NCI-H128 (cell line): ENCODE measurements at regions not wholly inside any gene's neighbourhood (a gene's known extent, or its start where the extent isn't known, plus 50 kb on each side); places are given as distances from the start of the nearest gene placed in this dataset.

Source experiments
- DNase-seq: peaks from one replicate; lab custom pipeline; 2025; ENCODE audit not compliant: unreplicated experiment; lab: John Stamatoyannopoulos, UW

DNA sequence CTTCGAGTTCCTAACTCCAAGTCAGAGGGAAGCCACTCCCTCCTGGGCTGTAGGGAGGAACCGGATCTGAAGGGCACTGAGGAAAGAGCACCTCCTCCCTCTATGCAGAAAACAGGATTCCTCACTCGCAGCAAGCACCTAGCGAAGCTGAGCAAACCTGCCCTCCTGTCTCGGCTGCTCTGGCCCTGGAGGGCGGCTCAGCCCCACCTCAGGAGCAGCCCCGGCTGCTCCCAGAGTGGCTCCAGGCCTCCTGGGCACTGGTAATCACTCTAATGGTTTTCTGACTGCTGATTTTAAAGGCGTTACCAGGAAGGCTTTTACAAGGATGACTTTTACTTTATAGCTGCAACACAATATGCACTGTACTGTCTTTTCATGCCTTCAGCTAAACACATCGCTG, 312.5 kb downstream of the TEX29 start:
- no peak for DNase-seq

DNA sequence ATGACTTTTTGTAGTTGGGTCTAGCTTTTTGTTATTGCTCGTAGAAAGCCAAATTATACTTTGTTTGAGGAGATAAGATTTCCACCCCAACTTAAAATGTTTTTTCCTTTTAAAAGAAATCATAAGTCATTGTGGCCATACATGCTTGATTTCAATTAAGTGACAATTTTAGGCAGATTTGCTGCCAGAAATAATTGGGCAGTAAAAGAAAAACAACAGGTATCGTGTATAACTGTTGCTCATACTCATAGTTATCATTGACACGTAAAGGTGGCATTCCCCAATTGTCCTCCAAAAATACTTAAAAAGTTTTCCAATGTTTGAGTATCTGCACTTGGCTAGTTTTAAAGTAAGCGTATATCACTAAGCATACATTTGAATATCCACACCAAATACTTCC, 313.0 kb downstream of the TEX29 start:
- DNase-seq, result no peak

DNA sequence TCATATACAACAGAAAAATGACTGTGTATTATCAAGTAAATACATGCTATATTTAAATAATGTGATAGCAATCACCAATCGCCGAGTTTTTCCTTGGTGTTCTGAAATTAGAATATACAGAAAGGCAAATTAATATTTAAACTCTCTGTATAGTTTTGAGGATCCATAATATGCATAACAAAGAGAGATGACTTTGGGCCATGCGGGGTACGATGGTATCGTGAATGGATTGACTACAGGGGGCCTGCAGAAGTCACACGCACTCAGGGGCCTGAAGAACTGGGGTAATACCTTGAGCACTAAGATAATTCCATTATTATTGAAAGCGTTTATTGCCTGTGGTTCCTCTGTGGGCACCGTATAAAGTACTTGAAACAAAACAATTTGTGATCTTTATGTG, 314.0 kb downstream of the TEX29 start:
- DNase-seq, result no peak

DNA sequence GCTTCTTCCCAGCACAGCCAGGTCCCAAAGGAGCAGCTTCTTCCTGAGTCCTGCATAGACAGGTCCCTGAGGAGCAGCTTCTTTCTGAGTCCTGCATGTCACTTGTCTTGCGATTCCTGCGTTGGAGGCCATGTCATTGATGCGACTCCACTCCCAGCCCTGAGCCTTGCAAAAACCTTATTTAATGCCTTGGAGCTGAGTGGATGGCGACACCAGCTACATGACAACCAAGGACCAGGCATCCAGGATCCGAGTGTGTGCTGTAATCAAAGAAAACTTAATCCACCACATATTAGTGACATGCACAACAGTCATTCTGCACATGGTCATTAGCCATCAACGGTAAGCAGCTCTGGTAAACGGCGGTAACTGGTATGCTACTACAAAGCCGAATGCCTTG, 315.8 kb downstream of the TEX29 start:
- no peak for DNase-seq

DNA sequence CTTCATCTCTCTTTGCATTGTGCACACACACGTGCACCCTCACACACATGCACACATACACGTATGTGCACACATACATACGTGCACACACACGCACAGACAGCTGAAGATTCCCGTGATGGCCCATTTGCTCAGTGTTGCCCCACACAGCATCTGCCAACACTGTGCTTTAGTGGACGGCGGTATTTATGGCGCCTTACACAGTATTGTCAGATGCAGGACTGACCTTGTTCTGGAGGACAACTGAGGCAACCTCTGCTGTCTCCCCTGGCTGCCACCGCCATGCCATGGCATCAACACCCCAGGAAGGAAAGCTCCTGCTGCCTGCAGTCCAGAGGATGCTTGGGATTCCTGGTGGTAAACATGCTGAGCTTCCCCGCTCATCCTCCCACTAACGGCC, 316.4 kb downstream of the TEX29 start:
- no peak for DNase-seq

DNA sequence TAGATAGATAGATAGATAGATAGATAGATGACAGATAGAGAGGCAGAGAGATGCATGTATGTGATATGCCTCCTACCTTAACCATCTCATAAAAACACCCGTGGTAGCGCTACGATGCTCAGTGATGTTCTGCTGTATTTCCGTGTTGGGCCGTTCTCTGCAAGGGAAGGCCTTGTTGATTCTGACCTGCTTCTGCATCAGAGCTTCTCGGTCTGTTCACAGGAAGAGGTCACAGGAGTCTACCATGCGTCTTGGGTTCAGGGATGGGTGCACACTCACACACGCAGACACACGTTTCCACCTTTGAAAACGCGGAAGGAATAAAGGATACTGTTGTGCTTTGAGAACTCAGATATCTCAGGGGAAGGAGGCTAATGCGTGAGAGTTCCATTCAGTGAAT, 316.9 kb downstream of the TEX29 start:
- DNase-seq, result no peak

DNA sequence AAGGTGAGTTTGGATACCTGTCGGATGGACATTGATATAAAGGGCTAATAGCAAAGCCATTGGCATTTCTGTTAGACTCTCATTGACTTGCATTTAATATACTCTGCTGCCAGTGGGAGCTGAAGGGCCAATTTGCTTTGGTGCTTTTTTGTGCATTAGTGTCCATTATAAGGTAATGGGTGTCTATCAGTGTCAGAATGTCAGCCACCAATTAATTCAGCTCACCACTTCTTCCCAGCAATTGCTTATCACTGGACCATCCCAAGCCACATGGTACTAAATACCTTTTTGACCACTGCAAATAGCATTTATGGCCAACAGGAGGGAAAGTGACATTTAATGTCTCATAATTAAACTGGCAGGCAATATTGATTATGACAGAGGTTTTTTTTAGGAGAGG, 317.8 kb downstream of the TEX29 start:
- DNase-seq, result no peak

DNA sequence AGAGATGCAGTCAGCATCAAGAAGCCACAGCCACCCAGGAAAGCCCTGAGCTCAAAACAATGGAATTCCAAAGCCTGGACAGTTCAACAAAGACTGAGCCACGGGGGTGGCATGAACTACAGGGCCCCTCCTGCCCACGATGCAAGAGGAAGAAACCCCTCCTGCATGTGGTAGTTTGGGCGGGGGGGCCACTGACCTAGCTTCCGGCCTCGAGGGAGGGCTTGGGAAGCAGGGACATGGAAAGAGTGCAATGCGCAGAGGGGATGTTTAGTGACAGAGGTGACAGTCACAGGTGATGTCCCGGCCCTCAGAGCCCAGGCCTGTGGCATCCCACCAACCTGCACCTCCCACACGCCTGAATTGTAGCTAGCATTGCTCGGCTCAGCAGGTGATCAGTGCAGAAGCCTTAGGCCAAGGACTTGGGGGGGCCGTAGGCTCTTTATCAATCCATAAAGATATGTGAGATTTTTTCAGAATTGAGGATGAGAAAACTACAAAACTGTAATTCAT, 318.8 kb downstream of the TEX29 start:
- DNase-seq, result no peak

DNA sequence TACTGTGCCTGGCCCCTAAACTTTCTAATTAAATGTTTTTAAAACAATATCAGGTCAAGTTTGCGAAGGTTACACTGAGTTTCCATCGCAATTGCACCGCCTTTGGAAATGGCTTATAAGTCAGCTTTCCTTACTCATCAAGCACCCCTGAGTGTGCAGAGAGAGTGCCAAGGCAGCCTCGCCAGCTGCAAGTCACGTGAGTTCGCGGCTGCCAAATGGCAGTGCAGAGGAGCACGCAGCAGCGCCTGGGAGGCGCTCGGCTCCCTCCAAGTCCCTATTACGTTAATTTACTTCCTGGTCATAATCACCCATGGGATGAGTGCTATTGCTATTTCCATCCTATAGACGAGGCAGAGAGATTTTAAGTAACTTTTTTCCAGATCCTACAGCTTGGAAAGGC, 319.6 kb downstream of the TEX29 start:
- DNase-seq, result no peak

DNA sequence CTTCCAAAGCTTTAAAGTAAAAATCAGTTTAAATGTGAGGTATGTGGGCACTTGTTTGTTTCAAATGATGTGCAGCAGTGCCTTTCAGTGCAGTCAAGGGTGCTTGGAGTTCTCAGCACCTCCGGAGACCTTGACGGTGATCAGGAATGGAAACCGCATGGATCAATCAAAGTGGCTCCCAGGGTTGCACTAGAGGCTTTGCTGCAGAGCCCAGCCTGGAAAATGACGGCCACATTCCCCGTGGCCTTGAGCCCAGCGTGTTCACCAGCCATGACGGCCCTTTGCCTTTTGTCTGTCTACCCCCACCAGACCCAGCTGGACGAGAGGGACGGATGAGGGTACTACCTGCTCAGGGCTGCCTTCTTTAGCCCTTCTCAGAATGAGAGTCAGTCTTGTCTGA, 320.0 kb downstream of the TEX29 start:
- DNase-seq, result no peak

DNA sequence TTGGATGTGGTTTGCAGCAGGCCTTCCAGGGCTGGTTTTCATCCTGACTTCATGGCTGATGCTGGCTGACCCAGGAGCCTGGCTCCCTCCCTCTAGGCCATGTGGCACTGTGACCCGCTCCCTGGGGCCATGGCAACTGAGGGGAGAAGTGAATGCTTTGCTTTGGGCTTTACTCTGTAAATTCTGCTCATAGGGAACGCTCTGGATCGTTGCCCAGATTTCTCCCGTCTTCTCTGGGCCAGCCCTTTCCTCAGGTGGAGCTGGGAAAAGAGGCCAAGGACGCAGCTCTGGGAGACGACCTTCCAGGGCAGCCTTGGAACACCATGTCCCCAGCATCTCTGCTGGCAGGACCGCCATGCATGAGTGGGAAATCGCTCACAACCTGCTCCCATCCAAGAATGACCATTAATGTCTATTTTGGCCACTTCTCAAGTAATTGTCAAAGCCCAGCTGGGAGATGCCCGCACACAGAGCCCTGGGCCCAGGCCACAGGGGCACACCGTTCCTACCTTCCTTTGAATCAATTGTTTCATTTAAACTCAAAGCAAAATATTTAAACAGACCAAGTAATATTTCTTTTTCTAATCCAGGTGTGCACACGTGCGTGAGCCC, 321.8 kb downstream of the TEX29 start:
- no peak for DNase-seq

DNA sequence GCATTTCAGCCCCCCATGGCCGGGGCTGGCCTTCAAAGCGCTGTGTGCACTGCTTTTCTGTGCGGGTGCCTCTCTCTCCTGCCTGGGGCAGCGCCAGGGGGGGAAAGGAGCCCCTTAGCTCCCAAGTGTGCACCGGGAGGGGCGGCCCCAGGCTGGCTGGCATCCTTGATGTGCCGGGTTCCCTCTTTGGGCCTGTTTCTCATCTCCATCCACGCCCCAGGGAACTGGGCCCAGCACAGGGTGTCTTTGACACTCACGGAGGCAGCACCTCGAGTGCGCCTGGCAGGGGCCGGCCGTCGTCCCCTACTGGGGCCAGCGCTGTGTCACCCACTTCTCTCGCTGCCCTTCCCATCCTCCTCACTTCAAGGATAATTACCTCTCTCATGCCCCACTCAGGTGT, 324.3 kb downstream of the TEX29 start:
- no peak for DNase-seq

DNA sequence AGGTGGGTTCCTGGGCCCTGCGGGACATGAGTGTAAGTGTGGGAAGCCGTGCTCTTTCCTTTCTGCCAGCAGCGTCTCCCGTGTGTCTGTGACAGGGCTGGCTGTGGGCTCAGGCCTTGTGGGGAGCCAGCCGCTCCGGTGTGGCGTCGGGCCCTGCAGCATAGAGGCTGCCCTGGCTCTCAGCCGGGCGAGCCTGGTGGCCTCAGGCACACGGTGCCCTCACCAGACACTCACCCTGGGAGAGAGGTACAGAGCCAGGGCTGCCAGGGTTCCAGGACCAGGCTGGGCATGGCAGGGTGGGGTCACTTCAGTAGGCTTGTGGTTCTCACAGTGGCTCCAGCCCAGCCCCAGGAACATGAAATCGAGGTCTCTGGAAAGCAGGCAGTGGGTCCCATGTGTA, 324.8 kb downstream of the TEX29 start:
- DNase-seq, result no peak

DNA sequence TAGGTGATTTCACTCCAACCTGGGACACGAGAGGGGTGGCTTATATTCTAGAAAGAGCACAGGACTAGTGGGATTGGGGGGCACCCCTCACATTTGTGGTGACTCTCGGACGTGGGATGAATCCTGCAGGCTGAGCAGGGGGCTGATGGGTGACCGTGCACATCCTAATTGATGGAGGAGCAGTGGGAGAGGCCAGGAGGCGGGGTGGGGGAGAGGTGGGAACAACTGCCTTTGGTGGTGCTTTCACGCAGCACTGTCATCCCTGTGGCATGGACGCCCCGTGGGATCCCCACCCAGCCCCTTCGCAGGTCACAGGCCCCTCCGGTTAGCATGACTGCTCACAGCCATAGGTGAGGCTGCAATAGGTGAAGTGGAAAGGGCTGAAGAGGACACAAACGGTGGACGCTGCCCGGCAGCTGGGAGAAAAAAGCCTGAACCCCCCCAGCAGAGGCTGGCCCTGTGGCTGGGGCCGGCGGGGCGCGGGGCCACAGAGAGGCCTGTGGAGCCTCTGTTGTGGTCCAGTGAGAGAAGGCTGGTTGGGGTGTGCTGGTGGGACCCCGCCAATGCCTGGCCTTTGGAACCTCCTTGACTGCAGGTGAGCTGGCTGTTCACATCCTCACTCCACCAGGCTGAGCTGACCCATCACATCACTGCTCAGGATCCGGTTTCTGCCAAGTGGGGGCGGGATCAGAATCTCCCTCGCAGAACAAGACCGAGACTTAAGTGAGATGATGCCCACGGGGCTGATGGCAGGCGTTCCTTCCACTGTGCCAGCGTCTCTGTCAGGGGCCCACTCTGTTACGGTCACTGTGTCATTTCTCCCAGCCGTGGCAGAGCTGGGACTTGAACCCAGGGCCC, 325.4 kb downstream of the TEX29 start:
- no peak for DNase-seq

DNA sequence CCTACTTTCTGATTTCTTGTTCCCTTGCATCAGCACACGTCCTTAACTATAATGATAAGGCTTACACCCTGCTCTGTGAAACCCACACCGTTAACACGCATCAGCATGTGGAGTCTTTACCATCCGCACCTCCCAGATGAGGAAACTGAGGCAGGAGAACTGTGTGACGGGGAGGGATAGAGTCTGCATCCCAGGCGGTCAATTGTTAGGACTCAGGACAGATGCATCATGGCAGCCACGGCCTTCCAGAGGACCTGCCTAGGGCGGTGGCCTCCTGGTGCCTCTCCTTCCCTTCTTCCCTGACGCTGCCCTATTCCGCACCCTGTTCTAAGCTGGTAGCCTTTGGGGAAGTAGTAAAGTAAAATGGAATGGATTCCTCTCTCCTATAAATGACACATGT, 326.0 kb downstream of the TEX29 start:
- no peak for DNase-seq

DNA sequence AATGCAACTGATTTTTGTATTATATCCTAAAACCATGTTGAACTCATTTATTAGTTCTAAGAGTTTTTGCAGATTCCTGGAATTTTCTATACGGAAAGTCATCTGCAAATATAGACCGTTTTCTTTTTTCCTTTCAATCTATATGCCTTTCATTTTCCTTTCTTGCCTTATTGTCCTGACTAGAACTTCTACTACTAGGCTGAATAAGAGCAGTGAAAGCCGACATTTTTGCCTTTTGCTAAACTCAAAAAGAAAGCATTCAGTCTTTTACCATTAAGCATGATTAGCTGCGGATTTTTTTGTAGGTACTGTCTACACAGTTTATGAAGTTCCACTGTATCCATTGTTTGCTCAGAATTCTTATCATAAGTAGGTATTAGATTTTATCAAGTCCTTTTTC, 328.4 kb downstream of the TEX29 start:
- no peak for DNase-seq

DNA sequence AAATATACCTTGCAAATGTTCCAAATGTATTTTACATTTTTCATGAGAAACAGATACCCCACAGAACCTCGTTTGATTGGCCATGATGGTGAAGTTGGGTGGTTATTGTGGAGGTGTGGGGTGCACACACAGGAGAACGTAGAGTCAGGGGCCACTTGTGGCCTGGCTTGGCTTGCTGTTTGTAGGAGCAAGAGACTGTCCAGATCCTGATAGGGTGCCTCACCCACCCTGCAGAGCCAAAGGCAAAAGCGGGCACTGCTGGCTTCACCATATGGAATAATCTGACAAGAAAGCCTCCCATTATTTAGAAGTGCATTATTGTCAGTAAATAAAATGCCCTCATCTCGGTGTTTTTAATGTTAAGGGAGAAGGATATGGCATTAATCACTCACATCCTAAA, 330.2 kb downstream of the TEX29 start:
- no peak for DNase-seq

DNA sequence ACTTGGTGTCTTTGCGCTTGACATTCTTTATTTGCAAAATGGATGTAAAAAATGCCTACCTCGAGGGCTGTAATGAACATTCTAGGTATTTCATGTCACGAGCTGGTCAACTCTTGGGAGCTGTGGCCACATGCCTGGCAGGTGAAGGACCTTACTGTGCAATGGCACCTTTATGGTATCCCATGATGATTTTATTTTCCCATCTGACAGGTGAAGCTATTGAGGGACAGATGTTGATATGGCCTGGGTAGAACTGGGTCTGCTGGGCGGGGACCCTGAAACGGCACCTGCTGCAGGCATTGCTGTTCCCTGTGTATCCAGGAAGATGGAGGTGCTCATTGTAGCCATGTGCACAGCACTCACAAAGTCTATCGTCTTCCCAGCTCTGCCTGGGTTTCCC, 332.2 kb downstream of the TEX29 start:
- no peak for DNase-seq

DNA sequence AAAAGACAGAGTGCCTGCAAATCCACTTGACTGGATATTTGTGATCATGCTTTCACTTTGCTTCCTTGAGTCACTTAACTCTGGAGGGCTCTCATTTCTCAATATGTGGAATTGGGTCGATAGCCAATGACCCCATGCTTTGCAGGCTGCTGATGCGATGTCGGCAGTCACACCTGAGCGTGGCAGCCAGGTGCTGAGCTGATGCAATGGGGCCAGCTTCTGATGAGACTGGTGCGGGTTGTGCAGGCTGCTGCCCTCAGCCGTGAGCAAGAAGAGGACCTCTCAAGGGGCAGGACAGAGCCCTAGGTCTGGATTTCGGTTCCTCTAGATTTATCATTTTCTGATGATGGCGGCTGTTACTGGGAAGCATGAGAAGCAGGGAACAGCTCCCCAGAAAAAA, 334.1 kb downstream of the TEX29 start:
- no peak for DNase-seq

DNA sequence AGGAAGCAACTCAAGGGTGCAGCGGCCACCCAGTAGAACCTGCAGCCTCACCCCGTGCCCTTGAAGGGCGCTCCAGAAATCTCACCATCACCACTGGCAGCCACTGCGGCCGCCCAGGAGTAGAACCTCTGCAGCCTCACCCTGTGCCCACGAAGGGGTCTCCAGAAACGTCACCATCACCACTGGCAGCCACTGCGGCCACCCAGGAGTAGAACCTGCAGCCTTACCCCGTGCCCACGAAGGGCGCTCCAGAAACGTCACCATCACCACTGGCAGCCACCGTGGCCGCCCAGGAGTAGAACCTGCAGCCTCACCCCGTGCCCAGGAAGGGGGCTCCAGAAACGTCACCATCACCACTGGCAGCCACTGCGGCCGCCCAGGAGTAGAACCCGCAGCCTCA, 336.0 kb downstream of the TEX29 start:
- DNase-seq, result no peak

DNA sequence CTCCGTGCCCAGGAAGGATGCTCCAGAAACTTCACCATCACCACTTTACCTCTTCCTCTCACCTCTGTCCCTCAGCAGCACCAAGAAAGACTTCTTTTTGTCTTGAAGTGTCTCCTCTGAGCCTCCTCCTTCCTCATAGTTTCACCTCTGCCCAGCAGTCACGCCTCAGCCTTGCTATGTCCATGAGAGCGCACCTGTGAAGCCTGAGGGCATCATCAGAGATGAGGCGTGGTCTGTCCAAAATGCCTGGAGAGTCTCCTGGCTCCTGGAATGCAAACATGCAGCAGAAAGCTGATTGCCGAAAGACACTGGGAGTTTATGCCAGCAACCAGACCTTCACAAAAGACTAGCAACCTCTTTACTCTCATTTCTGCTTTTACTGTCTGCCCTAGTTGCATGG, 336.6 kb downstream of the TEX29 start:
- DNase-seq, result no peak
